ENCODE measurements at regions not wholly inside any gene's neighbourhood (a gene's known extent, or its start where the extent isn't known, plus 50 kb on each side); places are given as distances from the start of the nearest gene placed in this dataset.

DNA sequence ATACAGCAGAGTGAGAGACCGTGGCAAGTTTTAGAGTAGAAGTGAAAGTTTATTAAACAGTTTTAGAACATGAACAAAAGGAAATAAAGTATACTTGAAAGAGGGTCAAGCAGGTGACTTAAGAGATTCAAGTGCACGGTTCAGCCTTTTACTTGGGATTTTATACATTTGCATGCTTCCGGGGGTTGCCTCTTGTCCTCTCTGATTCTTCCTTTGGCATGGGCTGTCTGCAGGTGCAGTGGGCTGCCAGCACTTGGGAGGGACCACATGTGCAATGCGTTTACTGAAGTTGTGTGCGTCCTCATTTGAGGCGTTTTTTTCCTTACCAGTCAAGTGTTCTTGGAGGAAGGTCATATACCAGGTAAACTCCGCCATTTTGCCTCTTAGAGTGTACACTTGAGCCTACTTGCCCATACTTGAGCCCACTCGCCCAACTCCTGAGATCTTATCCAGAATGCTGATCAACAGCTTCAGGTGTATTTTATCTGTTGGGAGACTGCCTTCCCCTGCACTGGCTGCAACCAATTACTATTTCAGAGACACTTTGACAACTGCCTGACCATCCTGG is 195.2 kb downstream of the IRX5 start:
- no peak for TF ChIP-seq POLR2AphosphoS5 (IDR thresholded peaks at IDR 0.05; ENCODE audit: insufficient read depth, low read depth, low read length)
- TF ChIP-seq FOS (IDR thresholded peaks at IDR 0.05; ENCODE audit: borderline replicate concordance, insufficient read depth, low read length), result no peak
- no peak for TF ChIP-seq MAX (IDR thresholded peaks at IDR 0.05; ENCODE audit: insufficient read depth, insufficient read length)
- TF ChIP-seq POLR2A (IDR thresholded peaks at IDR 0.05; ENCODE audit: low read depth, low read length), result no peak
- H3K9me1 ChIP-seq (replicated peaks; ENCODE audit: control insufficient read depth, extremely low read depth, insufficient read depth, low read length), result no peaks in the 10 kb centered on the region
- H2AFZ ChIP-seq (ENCODE audit: low read depth, low read length), result no peak overlapping the region
- dilution Hi-C loops (cut with MboI; ENCODE audit: extremely low pct_ligation_motif_present, low sequenced_read_pairs) (no loop called here), intact Hi-C loops (cut with micrococcal nuclease) (no loop called here)
- no peak for FAIRE-seq
- BruUV-seq (replicated peaks), result no TSS peak
- no peaks in the 10 kb centered on the region for H3K4me1 ChIP-seq (ENCODE audit: control insufficient read depth, extremely low read depth, insufficient read depth, low read length)
- no peak for DNase-seq (ENCODE audit: low read depth, low spot score)
- H3K4me3 ChIP-seq (replicated peaks in 1 of 3; ENCODE audit: insufficient read depth in 1 of 3, low read depth in 1 of 3, low read length in 3 of 3), result no peak overlapping the region
- no peaks in the 10 kb centered on the region for H4K20me1 ChIP-seq (replicated peaks; ENCODE audit: control insufficient read depth, extremely low read depth, insufficient read depth, low read length)
- H3K79me2 ChIP-seq (ENCODE audit: control insufficient read depth, insufficient read depth, low read length), result no peaks in the 10 kb centered on the region
- CTCF ChIA-PET, result no interaction called here
- H3K9ac ChIP-seq (replicated peaks; ENCODE audit: extremely low read depth, insufficient read depth, low read length), result no peak overlapping the region
- H3K27ac ChIP-seq (ENCODE audit: insufficient read depth, low read depth, low read length), result no peak overlapping the region
- no peaks in the 10 kb centered on the region for H3K9me3 ChIP-seq (replicated peaks; ENCODE audit: control insufficient read depth, insufficient read depth, low read length)
- POLR2A ChIA-PET, result no interaction called here
- no peak overlapping the region for H3K4me2 ChIP-seq (ENCODE audit: insufficient read depth, low read length)
- H3K36me3 ChIP-seq (ENCODE audit: control insufficient read depth in 2 of 2, extremely low read depth in 1 of 2, insufficient read depth in 2 of 2, low read length in 2 of 2), result no peaks in the 10 kb centered on the region
- H3K27me3 ChIP-seq (ENCODE audit: control insufficient read depth in 2 of 2, insufficient read depth in 2 of 2, low read length in 2 of 2), result no peaks in the 10 kb centered on the region

GRCh38 chr16:55126456-55126855 is 195.8 kb downstream of the IRX5 start:
- no peaks in the 10 kb centered on the region for H3K27me3 ChIP-seq (ENCODE audit: control insufficient read depth in 2 of 2, insufficient read depth in 2 of 2, low read length in 2 of 2)
- ChIA-PET POLR2A (no interaction called here), CTCF (no interaction called here)
- intact Hi-C loops (cut with micrococcal nuclease) (no loop called here), dilution Hi-C loops (cut with MboI; ENCODE audit: extremely low pct_ligation_motif_present, low sequenced_read_pairs) (no loop called here)
- no peaks in the 10 kb centered on the region for H3K9me3 ChIP-seq (replicated peaks; ENCODE audit: control insufficient read depth, insufficient read depth, low read length)
- H2AFZ ChIP-seq (ENCODE audit: low read depth, low read length), result no peak overlapping the region
- TF ChIP-seq POLR2A (IDR thresholded peaks at IDR 0.05; ENCODE audit: low read depth, low read length), result no peak
- no peak for TF ChIP-seq FOS (IDR thresholded peaks at IDR 0.05; ENCODE audit: borderline replicate concordance, insufficient read depth, low read length)
- no peak for TF ChIP-seq EZH2 (IDR thresholded peaks at IDR 0.05; ENCODE audit: borderline replicate concordance, low read depth, low read length, severe bottlenecking)
- TF ChIP-seq JUN (IDR thresholded peaks at IDR 0.05; ENCODE audit: borderline replicate concordance, insufficient read depth, insufficient read length, low read depth), result no peak
- TF ChIP-seq POLR2AphosphoS5 (IDR thresholded peaks at IDR 0.05; ENCODE audit: insufficient read depth, low read depth, low read length), result no peak
- no peak for TF ChIP-seq MAX (IDR thresholded peaks at IDR 0.05; ENCODE audit: insufficient read depth, insufficient read length)
- no peak for TF ChIP-seq GATA2 (IDR thresholded peaks at IDR 0.05; ENCODE audit: insufficient read depth, insufficient read length, low read depth, low read length)
- no peak for TF ChIP-seq MYC (IDR thresholded peaks at IDR 0.05; ENCODE audit: low read depth, low read length)
- TF ChIP-seq, protein P1, sequence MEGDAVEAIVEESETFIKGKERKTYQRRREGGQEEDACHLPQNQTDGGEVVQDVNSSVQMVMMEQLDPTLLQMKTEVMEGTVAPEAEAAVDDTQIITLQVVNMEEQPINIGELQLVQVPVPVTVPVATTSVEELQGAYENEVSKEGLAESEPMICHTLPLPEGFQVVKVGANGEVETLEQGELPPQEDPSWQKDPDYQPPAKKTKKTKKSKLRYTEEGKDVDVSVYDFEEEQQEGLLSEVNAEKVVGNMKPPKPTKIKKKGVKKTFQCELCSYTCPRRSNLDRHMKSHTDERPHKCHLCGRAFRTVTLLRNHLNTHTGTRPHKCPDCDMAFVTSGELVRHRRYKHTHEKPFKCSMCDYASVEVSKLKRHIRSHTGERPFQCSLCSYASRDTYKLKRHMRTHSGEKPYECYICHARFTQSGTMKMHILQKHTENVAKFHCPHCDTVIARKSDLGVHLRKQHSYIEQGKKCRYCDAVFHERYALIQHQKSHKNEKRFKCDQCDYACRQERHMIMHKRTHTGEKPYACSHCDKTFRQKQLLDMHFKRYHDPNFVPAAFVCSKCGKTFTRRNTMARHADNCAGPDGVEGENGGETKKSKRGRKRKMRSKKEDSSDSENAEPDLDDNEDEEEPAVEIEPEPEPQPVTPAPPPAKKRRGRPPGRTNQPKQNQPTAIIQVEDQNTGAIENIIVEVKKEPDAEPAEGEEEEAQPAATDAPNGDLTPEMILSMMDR (IDR thresholded peaks at IDR 0.05; ENCODE audit: extremely low read depth in 1 of 2, insufficient read depth in 1 of 2, low read depth in 1 of 2, low read length in 2 of 2), result no peak
- no peaks in the 10 kb centered on the region for H4K20me1 ChIP-seq (replicated peaks; ENCODE audit: control insufficient read depth, extremely low read depth, insufficient read depth, low read length)
- H3K9me1 ChIP-seq (replicated peaks; ENCODE audit: control insufficient read depth, extremely low read depth, insufficient read depth, low read length), result no peaks in the 10 kb centered on the region
- no peak for DNase-seq (ENCODE audit: low read depth, low spot score)
- H3K79me2 ChIP-seq (ENCODE audit: control insufficient read depth, insufficient read depth, low read length), result no peaks in the 10 kb centered on the region
- no peak overlapping the region for H3K27ac ChIP-seq (ENCODE audit: insufficient read depth, low read depth, low read length)
- no peak overlapping the region for H3K4me2 ChIP-seq (ENCODE audit: insufficient read depth, low read length)
- no peak for FAIRE-seq
- no peak overlapping the region for H3K9ac ChIP-seq (replicated peaks; ENCODE audit: extremely low read depth, insufficient read depth, low read length)
- no TSS peak for BruUV-seq (replicated peaks)
- no peaks in the 10 kb centered on the region for H3K36me3 ChIP-seq (ENCODE audit: control insufficient read depth in 2 of 2, extremely low read depth in 1 of 2, insufficient read depth in 2 of 2, low read length in 2 of 2)
- H3K4me3 ChIP-seq (replicated peaks in 1 of 3; ENCODE audit: insufficient read depth in 1 of 3, low read depth in 1 of 3, low read length in 3 of 3), result no peak overlapping the region
- H3K4me1 ChIP-seq (ENCODE audit: control insufficient read depth, extremely low read depth, insufficient read depth, low read length), result no peaks in the 10 kb centered on the region

Data from endothelial cell of umbilical vein (primary cell).